Uterus (tissue), 2 donors: ENCODE measurements at regions not wholly inside any gene's neighbourhood (a gene's known extent, or its start where the extent isn't known, plus 50 kb on each side); places are given as distances from the start of the nearest gene placed in this dataset.

Experiments
- POLR2A ChIP-seq, 2 donors: fragments of 450-650 bp; IDR thresholded peaks; one replicate each; pipeline ENCODE4 v1.6.1; 2016; ENCODE audit warnings: antibody characterized with exemption in 2 of 2, mild to moderate bottlenecking in 1 of 2, moderate library complexity in 1 of 2
- TF ChIP-seq, protein P1 (sequence below), 4 experiments: fragments of 200-600 bp in 2 of 4; fragments of 450-650 bp in 2 of 4; sonication (generic) in 2 of 4; IDR thresholded peaks; one replicate each; pipeline ENCODE4 v1.5.1; 2016 to 2019; ENCODE audit warnings: antibody characterized with exemption in 4 of 4, mild to moderate bottlenecking in 2 of 4, moderate library complexity in 1 of 4

DNA sequence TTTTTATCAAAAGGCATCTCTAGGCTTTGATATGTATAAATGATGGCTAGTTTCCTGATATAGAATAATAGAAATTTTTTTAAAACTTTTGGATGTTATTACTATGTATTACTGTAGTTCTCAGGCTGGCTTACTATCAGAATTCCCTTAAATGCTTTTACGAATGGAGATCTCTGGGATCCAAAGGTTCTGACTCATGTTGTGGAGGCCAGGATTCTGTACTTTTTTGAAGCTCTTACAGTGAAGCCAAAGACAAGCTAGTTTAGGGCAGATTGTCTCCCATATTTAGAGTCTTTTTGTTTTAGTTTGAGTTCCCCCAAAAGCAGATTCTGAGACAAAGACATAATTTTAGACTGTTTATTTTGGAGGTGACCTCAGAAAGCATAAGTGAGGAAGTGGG is 265.9 kb upstream of the SESN3 start:
- TF ChIP-seq, protein P1, sequence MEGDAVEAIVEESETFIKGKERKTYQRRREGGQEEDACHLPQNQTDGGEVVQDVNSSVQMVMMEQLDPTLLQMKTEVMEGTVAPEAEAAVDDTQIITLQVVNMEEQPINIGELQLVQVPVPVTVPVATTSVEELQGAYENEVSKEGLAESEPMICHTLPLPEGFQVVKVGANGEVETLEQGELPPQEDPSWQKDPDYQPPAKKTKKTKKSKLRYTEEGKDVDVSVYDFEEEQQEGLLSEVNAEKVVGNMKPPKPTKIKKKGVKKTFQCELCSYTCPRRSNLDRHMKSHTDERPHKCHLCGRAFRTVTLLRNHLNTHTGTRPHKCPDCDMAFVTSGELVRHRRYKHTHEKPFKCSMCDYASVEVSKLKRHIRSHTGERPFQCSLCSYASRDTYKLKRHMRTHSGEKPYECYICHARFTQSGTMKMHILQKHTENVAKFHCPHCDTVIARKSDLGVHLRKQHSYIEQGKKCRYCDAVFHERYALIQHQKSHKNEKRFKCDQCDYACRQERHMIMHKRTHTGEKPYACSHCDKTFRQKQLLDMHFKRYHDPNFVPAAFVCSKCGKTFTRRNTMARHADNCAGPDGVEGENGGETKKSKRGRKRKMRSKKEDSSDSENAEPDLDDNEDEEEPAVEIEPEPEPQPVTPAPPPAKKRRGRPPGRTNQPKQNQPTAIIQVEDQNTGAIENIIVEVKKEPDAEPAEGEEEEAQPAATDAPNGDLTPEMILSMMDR (IDR thresholded peaks at IDR 0.05), result no peak
- no peak for TF ChIP-seq POLR2A (IDR thresholded peaks at IDR 0.05)
